Upper lobe of left lung (tissue), 6 donors: ENCODE measurements at regions not wholly inside any gene's neighbourhood (a gene's known extent, or its start where the extent isn't known, plus 50 kb on each side); places are given as distances from the start of the nearest gene placed in this dataset.
A peak's percentile ranks its signal among the peaks of the same experiment; 100 is the strongest.

Source experiments
- ATAC-seq, 2 donors: fragments of 200-7000 bp; cut with Tn5 transposase; one replicate each; pipeline ENCODE4 v1.9.1; 2022; ENCODE audit warnings: mild to moderate bottlenecking in 2 of 2, moderate library complexity in 2 of 2; ENCODE audit not compliant: low FRiP score in 2 of 2
- DNase-seq, 2 donors: peaks; one replicate each; pipeline ENCODE4 v3.0.0-alpha.2; 2019 to 2020
- H3K27ac ChIP-seq, 4 donors: fragments of 200-600 bp; sonication (generic); one replicate each; pipeline ENCODE4 v1.5.1; 2016 to 2019
- H3K27me3 ChIP-seq, 4 donors: fragments of 200-600 bp; sonication (generic); one replicate each; pipeline ENCODE4 v1.5.1; 2017 to 2019
- H3K36me3 ChIP-seq, 4 donors: fragments of 200-600 bp; sonication (generic); one replicate each; pipeline ENCODE4 v1.5.1; 2016 to 2019
- H3K4me1 ChIP-seq, 4 donors: fragments of 200-600 bp; sonication (generic); one replicate each; pipeline ENCODE4 v1.5.1; 2018 to 2019
- H3K4me3 ChIP-seq, 4 donors: fragments of 200-600 bp; sonication (generic); one replicate each; pipeline ENCODE4 v1.5.1; 2017 to 2019; ENCODE audit warnings: mild to moderate bottlenecking in 2 of 4, moderate library complexity in 1 of 4
- H3K9me3 ChIP-seq, 4 donors: fragments of 200-600 bp; sonication (generic); one replicate each; pipeline ENCODE4 v1.5.1; 2018 to 2019
- CTCF ChIP-seq, 6 experiments: fragments of 450-650 bp in 4 of 6; fragments of 200-600 bp in 2 of 6; sonication (generic) in 2 of 6; IDR thresholded peaks; one replicate each; pipeline ENCODE4 v1.5.1; 2016 to 2019; ENCODE audit warnings: antibody characterized with exemption in 6 of 6
- EP300 ChIP-seq, 4 donors: sonication (generic); formaldehyde crosslinking; IDR thresholded peaks; one replicate each; pipeline ENCODE4 v1.5.1; 2017; ENCODE audit warnings: antibody characterized with exemption in 4 of 4, control low read depth in 2 of 4
- POLR2A ChIP-seq, 4 donors: fragments of 450-650 bp; IDR thresholded peaks; one replicate each; pipeline ENCODE4 v1.5.1; 2016 to 2017; ENCODE audit warnings: antibody characterized with exemption in 4 of 4, mild to moderate bottlenecking in 2 of 4
- POLR2AphosphoS5 ChIP-seq, 2 donors: sonication (generic); formaldehyde crosslinking; IDR thresholded peaks; one replicate each; pipeline ENCODE4 v1.5.1; 2017; ENCODE audit warnings: antibody characterized with exemption in 2 of 2
- WGBS, 2 donors: methylation state at CpG; one replicate each; pipeline ENCODE4 v1.1.5; 2017 to 2018; 5-methylcytosine and 5-hydroxymethylcytosine counted together
- donor health status: DM: no; HTN: no; CAD: no; lungs with moderate emphysema.
- donor health status: DM: no; HTN: yes; CAD: no; lungs with severe emphysema.

- H3K36me3 ChIP-seq = no peaks in the 10 kb centered on the region
- ATAC-seq = no peak
- TF ChIP-seq POLR2AphosphoS5 (IDR thresholded peaks at IDR 0.05) (no peak), POLR2A (IDR thresholded peaks at IDR 0.05) (no peak), EP300 (IDR thresholded peaks at IDR 0.05) (no peak), CTCF (IDR thresholded peaks at IDR 0.05) (no peak)
- no peaks in the 10 kb centered on the region for H3K27me3 ChIP-seq
- WGBS, 2 donors = 80 to 87% methylated on average over 7 of the region's 7 CpGs
- DNase-seq = no peak
- peaks cover 7 to 18% (median 14%) of the 10 kb centered on the region in 4 donors for H3K4me1 ChIP-seq
- no peaks in the 10 kb centered on the region for H3K9me3 ChIP-seq
- H3K27ac ChIP-seq = no peak overlapping the region
- H3K4me3 ChIP-seq = no peak overlapping the region
Observed at GRCh38 chr22:48372390-48372789, 1455.3 kb downstream of the BRD1 start.

DNA sequence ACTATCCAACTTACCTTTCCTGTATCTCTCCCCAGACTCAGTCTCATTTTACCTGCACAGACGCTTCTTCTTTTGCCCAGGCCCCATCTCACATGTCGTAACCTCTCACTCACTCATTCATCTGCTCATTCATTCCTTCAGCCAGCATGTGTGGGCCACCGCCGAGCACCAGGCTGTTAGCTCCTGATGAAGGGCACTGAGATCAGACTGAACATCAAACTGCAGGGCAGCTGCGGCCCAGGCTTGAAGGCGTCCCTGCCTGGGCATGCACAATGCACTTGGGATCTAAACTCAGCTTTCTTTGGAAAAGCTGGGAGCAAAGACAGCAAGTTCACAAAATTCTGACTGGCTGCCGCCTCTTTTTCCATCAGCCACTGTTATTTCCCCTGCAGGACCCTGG is 1456.3 kb downstream of the BRD1 start:
- TF ChIP-seq CTCF (IDR thresholded peaks at IDR 0.05) = no peak
- TF ChIP-seq EP300 (IDR thresholded peaks at IDR 0.05) = no peak
- H3K9me3 ChIP-seq = no peaks in the 10 kb centered on the region
- WGBS, 2 donors = 74 to 94% methylated on average over 7 of the region's 7 CpGs
- no peak for ATAC-seq
- H3K4me1 ChIP-seq = peaks cover 7 to 18% (median 14%) of the 10 kb centered on the region in 4 donors
- H3K27me3 ChIP-seq = no peaks in the 10 kb centered on the region
- no peak overlapping the region for H3K4me3 ChIP-seq
- H3K36me3 ChIP-seq = no peaks in the 10 kb centered on the region
- no peak overlapping the region for H3K27ac ChIP-seq
- no peak for DNase-seq

- peak overlapping the region in 1 of 4 donors; percentile 5 for H3K4me3 ChIP-seq
- ATAC-seq (peak in 1 of 2 donors; percentile 6), DNase-seq (no peak)
- no peaks in the 10 kb centered on the region for H3K9me3 ChIP-seq
- 48 to 65% methylated on average over 10 to 13 of the region's 13 CpGs for WGBS, 2 donors
- H3K27me3 ChIP-seq = no peaks in the 10 kb centered on the region
- H3K36me3 ChIP-seq = no peaks in the 10 kb centered on the region
- TF ChIP-seq CTCF (IDR thresholded peaks at IDR 0.05) (no peak), EP300 (IDR thresholded peaks at IDR 0.05) (no peak), POLR2AphosphoS5 (IDR thresholded peaks at IDR 0.05) (no peak), POLR2A (IDR thresholded peaks at IDR 0.05) (no peak)
- H3K27ac ChIP-seq = no peak overlapping the region
- H3K4me1 ChIP-seq = peaks cover 7 to 18% (median 14%) of the 10 kb centered on the region in 4 donors
Observed at GRCh38 chr22:48370508-48371325, 1457.0 kb downstream of the BRD1 start.

DNA sequence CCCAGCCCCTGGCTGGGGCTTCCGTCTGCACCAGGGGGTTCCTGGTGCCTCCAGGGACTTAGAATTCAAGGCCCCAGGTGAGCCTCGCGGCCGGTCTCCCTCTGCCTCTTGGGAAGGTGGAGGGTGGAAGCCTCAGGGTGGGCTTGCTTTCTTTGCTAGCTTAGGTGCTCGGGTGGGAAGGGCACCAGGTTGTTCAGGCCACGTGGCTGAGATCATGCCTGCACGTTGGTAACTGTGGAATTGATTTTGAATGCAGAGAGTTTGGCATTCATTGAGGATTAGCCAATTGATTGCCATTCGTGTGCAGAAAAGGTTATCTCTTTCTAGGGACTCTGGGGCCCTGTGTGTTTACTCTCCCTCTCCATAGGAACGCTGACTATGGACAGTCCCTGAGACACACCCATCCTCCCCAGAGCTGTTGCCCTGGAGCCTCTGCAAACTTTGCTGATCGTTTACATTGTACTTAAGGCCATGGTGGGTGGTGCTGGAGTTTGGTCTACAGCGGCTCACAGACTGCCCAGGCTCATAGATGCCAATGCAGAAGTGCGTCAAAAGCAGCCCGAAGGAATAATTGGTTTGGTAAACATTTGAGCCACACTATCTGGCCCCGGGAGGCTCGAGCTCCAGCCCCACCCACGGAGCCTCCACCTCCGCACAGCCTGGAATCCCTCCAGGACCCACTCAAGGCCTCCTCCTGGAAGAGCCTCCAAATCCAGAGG is 1457.7 kb downstream of the BRD1 start:
- TF ChIP-seq POLR2AphosphoS5 (IDR thresholded peaks at IDR 0.05) = no peak
- no peak for TF ChIP-seq CTCF (IDR thresholded peaks at IDR 0.05)
- TF ChIP-seq EP300 (IDR thresholded peaks at IDR 0.05) = no peak
- TF ChIP-seq POLR2A (IDR thresholded peaks at IDR 0.05) = no peak
- Histone ChIP-seq H3K4me1 (peaks cover 7 to 18% (median 14%) of the 10 kb centered on the region in 4 donors), H3K9me3 (no peaks in the 10 kb centered on the region), H3K27me3 (no peaks in the 10 kb centered on the region), H3K27ac (no peak overlapping the region), H3K4me3 (peak overlapping the region in 1 of 4 donors; percentile 5), H3K36me3 (no peaks in the 10 kb centered on the region)
- peak; percentile 31 to 46 for ATAC-seq
- DNase-seq = peak in 1 of 2 donors; percentile 34
- WGBS, 2 donors = 27 to 32% methylated on average over 4 to 16 of the region's 17 CpGs
